DMS 273 (cell line): ENCODE measurements at regions not wholly inside any gene's neighbourhood (a gene's known extent, or its start where the extent isn't known, plus 50 kb on each side); places are given as distances from the start of the nearest gene placed in this dataset.

ENCODE experiments used
- DNase-seq: peaks from one replicate; lab custom pipeline; 2025; ENCODE audit not compliant: unreplicated experiment; lab: John Stamatoyannopoulos, UW

- no peak for DNase-seq
Measured at GRCh38 chr18:27763936-27764335, 413.0 kb downstream of the CDH2 start.

GRCh38 chr18:27763341-27763740 lies 413.6 kb downstream of the CDH2 start:
- DNase-seq: no peak

GRCh38 chr18:27762054-27762453 lies 414.9 kb downstream of the CDH2 start:
- DNase-seq: no peak

DNA sequence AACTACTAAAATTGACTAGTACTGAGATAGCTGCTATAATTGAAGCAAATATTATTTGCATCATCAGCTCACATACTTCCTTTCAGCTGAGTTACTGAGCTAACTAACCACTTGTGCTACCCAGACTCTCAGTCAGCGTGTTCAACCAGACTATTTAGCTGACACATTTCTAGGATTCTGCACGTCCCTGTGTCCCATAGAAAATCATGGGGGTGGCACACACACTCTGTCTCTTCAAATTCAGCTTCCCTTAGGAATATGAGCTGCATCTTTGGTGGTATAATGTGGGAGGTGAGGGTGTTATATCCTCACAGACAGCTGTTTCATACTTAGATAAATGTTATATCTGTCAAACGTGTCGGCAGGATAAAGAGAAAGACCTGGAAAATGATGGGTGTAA lies 424.0 kb downstream of the CDH2 start:
- DNase-seq: no peak

DNA sequence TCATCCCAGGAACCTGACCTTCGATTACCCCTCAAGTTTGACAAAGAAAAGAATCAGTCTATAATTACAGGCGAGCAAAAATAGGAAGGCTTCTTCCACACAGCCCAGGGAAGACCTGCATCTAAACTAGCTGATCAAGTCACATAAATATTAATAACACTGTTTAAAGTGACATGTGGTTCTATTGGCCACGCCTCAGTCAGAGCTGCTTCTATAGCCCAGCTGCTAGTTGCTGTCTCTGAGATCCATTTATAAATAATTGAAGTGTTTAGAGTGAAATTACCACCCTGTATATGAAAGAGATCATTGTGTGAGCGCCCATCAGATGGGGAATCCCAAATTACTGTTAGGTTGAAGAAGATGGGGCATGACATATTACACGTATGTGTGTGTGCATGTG lies 426.0 kb downstream of the CDH2 start:
- DNase-seq: no peak

- peak; percentile 66 for DNase-seq
Measured at GRCh38 chr18:27750014-27750413, 426.9 kb downstream of the CDH2 start.

DNA sequence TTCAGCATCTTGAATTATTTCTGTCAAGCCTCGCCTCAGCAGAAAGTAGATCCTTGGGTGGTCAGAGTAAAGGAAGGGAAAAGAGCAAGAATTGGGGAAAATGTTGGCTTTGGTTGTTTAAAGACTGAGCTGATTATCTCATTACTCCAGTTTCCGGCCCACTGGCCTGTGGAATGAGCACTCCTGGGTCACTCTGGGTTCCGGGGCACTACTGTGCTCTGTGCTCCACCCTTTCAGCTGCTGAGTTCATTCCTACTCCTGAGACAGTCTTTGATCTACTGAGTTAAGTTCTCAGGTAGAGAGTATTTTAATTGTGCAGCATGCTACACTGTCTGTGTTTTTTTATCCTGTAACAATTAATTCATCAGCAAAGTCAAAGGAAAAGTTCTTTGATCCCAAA lies 427.7 kb downstream of the CDH2 start:
- no peak for DNase-seq

GRCh38 chr18:27746241-27746640 lies 430.7 kb downstream of the CDH2 start:
- no peak for DNase-seq

DNA sequence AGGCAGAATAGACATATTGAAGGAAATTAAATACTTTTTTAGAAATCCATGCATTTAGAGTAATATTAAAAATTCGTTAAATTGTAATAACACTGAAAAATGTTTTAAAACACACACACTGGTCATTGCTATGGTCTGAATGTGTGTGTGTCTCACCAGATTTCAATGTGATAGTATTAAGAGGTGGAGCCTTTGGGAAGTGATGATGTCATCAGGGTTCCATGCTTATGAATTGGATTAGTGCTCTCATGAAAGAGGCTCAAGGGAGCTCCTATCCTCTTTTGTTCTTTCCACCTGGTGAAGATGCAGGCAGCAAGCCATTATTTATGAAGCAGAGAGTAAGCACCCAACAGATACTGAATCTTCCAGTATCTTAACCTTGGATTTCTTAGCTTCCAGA lies 441.8 kb downstream of the CDH2 start:
- DNase-seq: no peak

GRCh38 chr18:27731211-27731610 lies 445.7 kb downstream of the CDH2 start:
- no peak for DNase-seq

DNA sequence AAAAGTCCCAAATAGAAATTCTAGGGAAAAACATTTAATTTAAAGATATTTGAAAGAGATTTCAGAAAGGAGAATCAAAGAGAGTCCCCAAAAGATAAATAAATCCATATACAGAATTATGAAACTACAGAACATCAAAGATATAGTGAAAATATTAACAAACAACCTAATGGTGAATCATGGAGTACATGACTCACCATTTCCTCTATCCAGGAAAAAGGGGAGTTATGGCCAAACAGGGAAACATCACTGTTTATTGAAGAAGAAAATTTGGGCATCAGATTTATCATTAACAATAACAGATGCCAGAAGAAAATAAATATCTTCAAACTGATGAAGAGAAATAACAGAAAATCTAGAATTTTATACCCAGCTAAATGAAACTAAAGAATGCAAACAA lies 448.3 kb downstream of the CDH2 start:
- no peak for DNase-seq

GRCh38 chr18:27724362-27724761 lies 452.6 kb downstream of the CDH2 start:
- no peak for DNase-seq

- DNase-seq: no peak
Measured at GRCh38 chr18:27723168-27723567, 453.8 kb downstream of the CDH2 start.

GRCh38 chr18:27719680-27720079 lies 457.2 kb downstream of the CDH2 start:
- DNase-seq: no peak

DNA sequence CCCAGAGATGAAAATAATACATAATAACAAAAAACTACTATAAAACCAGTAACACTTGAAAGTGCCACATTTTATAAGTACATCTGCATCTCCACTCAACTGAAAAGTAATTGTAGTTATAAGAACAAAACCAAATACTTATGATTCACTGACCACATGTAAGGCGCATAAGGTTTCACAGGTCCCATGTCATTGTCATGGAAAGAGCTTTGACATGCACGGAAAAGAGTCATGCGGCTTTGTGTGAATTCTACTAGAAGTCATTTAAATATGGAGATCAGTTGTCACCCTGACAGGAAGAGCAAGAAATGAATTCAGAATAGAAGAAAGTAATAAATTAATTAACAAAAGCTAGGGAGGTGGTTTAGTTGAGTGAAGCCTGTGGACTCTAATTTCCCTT lies 459.1 kb downstream of the CDH2 start:
- DNase-seq: no peak

- no peak for DNase-seq
Measured at GRCh38 chr18:27717250-27717649, 459.7 kb downstream of the CDH2 start.

DNA sequence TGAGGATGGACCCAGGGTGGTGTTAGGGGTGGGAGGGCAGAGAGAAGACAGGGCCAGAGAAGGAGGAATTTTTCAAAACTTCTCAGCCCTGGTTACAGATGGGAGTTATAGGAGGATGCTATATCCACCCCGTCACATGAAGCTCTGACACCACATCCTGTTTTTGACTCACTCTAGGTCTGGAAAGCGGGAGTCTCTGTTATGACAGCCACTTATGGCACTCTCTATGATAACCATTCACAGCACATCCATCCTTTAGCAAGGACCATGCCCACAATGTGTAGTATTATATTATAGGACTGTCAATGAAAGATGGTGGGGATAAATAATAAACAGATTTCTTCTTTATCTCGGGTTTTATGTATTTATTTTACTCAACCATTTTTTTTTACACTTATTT lies 461.2 kb downstream of the CDH2 start:
- DNase-seq: no peak

DNA sequence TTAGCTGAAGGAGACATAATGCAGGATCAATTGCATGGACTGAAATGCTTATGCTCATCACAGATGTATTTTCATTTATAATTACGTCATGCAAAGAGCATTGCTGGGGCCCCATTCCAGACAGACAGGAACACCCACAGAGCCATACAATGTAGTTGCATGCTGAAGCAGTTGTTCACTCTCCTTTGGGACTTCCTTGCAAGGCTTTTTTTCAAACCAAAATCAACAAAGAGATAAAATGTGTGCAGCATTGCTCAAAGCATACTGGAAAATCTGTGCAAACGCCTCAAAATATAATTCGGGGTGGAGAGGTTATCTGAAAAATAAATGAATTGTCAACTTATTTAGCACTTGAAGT lies 463.2 kb downstream of the CDH2 start:
- DNase-seq: peak; percentile 9

DNA sequence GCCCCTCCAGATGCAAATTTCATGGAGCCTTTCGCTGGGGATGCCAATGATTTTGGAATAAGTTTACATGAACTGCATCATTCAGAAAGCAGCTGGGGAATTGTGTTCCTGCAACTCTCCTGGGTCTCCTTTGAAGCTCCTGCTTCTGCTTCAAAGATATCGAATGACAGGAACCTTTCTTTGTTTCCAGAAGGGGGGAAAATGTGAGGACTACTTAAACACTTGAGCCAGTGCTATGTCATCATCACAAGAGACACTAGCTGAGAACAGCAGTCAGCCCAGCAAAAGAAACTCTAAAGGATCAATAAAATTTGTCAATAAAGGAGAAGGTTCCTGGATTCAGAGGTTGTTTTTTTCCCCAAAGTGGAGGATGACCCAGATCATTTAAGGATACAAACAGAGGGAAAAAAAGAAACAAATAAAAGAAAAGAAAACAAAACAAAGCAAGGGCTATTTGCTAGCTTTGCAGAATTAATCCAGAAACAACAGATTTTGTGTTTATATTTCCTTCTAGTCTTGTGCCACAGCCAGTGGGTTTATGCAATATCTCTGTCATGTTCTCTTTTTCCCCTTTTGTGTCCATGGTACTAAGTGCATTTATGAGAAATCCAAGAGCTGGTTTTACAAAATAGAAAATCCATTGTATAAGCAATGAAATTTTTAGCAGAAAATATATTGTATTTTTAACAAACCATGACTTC lies 463.7 kb downstream of the CDH2 start:
- DNase-seq: peak; percentile 31

GRCh38 chr18:27712066-27712465 lies 464.9 kb downstream of the CDH2 start:
- DNase-seq: no peak

DNA sequence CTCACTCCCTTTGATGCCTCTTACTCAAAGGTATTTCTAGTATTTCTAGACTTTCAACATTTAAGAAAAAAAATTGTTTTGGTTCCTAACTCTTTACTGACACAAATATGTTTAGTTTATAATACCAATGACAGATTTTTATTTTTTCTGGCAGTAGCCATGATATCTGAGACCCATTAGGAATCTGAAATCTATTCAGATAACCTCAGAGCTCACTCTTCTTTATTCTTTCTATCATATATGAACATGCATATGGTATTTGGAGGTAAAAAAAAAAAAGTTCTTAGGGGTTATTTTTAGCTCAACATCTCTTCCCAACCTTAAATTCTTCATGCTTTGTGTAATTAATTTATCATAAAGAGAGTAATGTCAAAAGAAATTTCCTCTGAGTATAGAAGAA lies 465.5 kb downstream of the CDH2 start:
- no peak for DNase-seq

DNA sequence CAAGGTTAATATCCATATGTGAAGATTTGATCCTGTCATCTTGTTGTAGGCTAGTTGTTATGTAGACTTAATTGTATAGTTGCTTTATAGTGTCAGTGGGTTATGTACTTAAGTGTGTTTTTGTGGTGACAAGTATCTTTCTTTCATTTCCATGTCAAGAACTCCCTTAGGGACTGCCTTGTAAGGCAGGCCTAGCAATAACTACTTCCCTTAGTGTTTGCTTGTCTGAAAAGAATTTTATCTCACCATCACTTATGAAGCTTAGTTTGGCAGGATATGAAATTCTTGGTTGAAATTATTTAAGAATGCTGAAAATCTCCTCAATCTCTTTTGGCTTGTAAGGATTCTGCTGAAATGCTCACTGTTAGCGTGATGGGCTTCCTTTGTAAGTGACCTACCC lies 467.6 kb downstream of the CDH2 start:
- DNase-seq: no peak

- no peak for DNase-seq
Measured at GRCh38 chr18:27707201-27707600, 469.7 kb downstream of the CDH2 start.
